Choroid plexus epithelial cell (primary cell): ENCODE measurements at regions not wholly inside any gene's neighbourhood (a gene's known extent, or its start where the extent isn't known, plus 50 kb on each side); places are given as distances from the start of the nearest gene placed in this dataset.

ENCODE experiments used
- DNase-seq: peaks from one replicate; pipeline ENCODE4 v3.0.0-alpha.2; 2010; ENCODE audit warnings: low read depth
- H3K4me3 ChIP-seq: 2 replicates; pipeline ENCODE4 v1.5.1; 2011; ENCODE audit warnings: low read depth, mild to moderate bottlenecking, control low read depth, low read length, moderate library complexity
- TF ChIP-seq, protein P1 (sequence below): conservative IDR thresholded peaks from 2 replicates; pipeline ENCODE4 v1.5.1; 2011; ENCODE audit warnings: low read depth, mild to moderate bottlenecking, control low read depth, inconsistent platforms, low read length, moderate library complexity

DNA sequence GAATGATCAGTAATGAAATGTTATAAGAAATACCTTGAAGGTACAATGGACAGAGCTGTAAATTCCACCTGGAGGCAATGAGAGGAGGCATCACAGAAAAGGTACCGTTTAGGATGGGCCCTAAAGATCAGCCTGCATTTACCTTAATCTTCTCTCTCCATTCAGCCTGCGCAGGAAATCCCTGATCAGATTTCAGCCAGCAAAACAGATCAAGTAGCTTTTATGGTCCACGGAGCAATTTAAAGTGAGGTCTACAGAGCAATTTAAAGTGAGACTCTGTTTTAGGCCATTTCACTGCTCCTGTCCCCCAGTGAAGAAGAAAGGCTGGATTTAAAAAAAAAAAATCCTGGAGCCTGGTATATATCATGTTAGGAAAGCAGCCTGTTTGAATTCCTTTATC, 195.1 kb upstream of the VCX start:
- TF ChIP-seq, protein P1, sequence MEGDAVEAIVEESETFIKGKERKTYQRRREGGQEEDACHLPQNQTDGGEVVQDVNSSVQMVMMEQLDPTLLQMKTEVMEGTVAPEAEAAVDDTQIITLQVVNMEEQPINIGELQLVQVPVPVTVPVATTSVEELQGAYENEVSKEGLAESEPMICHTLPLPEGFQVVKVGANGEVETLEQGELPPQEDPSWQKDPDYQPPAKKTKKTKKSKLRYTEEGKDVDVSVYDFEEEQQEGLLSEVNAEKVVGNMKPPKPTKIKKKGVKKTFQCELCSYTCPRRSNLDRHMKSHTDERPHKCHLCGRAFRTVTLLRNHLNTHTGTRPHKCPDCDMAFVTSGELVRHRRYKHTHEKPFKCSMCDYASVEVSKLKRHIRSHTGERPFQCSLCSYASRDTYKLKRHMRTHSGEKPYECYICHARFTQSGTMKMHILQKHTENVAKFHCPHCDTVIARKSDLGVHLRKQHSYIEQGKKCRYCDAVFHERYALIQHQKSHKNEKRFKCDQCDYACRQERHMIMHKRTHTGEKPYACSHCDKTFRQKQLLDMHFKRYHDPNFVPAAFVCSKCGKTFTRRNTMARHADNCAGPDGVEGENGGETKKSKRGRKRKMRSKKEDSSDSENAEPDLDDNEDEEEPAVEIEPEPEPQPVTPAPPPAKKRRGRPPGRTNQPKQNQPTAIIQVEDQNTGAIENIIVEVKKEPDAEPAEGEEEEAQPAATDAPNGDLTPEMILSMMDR: no peak
- no peak for DNase-seq
- no peak overlapping the region for H3K4me3 ChIP-seq

DNA sequence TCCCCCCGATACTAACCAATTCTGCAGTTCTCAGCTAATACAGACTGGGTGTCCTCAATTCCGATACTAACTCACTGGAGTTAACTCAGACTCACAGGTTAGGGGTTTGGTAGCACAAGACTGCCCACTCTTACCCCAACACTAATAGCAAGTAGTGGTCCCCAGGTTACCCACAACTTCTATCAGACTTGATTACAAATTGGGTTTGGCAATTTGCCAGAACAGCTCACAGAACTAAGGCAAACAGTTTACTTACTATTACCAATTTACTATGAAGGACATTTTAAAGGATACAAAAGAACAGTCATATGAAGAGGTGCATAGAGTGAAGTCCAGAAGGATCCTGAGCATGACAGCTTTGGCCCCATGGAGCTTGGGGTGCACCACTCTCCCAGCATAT, 201.8 kb upstream of the VCX start:
- H3K4me3 ChIP-seq: no peak overlapping the region
- DNase-seq: no peak
- TF ChIP-seq, protein P1: no peak

DNA sequence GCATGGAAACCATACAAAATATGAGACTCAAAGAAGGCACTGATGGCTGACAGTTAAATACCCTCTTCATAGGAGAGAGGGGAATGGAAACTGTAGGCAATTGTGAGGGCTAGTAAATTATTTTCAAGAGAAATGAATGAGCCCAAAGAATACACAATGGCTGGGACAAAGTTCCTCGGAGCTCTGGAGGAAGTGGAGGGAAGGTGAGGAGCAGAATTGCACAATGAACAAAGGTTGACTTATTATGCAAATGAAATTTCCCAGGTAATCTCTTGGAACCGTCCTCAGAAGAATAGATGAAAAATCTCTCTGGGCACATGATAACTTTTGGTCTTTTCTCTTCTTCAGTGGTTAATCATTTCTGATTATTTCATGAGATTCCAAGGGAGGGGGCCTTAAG, 202.6 kb upstream of the VCX start:
- no peak for DNase-seq

DNA sequence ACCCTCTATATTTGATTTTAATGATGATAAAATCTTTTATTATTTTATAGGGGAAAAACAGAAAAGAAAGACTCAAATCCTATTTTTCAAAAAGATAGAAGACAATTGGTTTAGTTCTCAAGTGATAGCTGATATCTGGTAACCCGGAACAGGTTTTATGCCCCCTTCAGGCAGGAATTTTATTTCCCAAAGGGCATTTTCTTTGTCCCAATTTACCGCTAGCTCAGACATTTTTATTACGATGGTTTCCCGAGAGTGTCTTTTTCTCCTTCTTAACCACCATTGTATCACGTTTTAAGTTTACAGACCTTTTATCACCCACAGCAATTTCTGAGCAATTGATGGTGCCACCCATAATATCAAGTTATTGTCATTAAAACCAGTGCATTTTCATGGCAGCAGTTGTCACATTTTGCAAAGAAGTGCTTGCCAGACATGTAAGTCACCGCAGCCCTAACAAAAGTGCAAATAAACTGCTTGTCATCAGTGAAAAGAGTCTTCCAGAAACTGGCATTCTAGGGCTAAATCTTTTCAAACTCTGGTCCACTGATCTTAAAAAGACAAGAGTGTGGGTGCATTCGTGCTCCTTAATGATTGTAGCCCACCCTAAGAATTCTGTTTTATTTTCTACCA, 204.8 kb upstream of the VCX start:
- no peak overlapping the region for H3K4me3 ChIP-seq
- TF ChIP-seq, protein P1: no peak
- no peak for DNase-seq

More for the DNA sequence above, 202.6 kb upstream of the VCX start:
- H3K4me3 ChIP-seq: no peak overlapping the region
- TF ChIP-seq, protein P1: no peak

DNA sequence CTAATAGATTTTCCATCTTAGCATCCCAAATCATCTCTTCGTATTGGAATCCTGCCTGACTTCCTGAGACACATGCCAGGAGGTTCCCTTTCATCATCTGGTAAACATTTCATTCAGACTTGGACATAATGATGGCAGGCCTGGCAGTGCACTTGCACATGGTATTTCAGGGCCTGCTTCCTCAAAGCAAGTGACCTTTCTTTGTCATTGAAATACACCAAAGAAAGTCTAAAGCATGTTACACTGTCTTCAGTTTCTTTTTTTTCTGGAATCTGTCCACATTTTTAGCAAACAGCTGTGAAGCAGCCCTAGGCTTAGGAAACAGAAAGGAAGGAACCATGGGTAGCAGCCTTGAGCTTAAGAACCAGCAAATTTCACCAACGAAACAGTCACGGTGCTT, 205.9 kb upstream of the VCX start:
- no peak overlapping the region for H3K4me3 ChIP-seq
- TF ChIP-seq, protein P1: no peak
- no peak for DNase-seq

DNA sequence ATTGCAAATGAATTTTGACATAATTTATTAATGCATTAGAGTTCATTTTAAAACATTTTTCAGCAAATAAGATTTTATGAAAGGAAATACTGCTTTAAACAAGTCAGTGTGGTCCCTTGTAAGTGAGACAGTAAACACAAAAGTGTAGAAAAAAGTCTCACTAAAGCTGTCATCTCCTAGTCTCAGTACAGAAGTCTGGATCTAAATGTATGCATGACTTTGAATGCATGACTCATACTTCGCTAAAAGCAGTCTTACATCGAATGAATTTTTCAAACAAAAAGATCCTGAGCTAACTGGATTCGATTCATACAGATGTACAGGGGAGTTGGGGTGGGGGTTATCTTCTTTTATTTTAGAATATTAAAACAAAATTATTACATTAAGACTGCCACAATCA, 207.4 kb upstream of the VCX start:
- TF ChIP-seq, protein P1: no peak
- no peak overlapping the region for H3K4me3 ChIP-seq
- DNase-seq: no peak

DNA sequence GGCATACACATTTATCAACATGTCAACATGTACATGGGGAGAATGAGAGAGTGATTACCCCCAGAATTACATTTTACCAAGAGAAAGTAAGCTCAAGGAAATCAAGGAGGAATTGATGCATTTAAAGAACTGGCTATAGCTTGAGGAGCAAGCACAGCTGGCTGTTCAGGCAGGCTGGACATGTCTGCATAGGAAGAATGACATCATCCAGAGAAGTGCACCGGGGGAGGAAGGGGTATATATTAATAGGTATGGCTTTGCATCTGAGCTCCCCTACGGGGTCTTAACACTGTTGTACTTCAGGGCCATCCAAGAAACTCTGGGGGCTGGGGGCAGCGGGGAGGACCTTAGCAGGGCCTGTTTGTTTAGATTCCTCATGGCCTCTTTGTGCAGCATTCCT, 222.4 kb upstream of the VCX start:
- H3K4me3 ChIP-seq: no peak overlapping the region
- TF ChIP-seq, protein P1: no peak
- DNase-seq: no peak
